ENCODE measurements at regions not wholly inside any gene's neighbourhood (a gene's known extent, or its start where the extent isn't known, plus 50 kb on each side); places are given as distances from the start of the nearest gene placed in this dataset.

DNA sequence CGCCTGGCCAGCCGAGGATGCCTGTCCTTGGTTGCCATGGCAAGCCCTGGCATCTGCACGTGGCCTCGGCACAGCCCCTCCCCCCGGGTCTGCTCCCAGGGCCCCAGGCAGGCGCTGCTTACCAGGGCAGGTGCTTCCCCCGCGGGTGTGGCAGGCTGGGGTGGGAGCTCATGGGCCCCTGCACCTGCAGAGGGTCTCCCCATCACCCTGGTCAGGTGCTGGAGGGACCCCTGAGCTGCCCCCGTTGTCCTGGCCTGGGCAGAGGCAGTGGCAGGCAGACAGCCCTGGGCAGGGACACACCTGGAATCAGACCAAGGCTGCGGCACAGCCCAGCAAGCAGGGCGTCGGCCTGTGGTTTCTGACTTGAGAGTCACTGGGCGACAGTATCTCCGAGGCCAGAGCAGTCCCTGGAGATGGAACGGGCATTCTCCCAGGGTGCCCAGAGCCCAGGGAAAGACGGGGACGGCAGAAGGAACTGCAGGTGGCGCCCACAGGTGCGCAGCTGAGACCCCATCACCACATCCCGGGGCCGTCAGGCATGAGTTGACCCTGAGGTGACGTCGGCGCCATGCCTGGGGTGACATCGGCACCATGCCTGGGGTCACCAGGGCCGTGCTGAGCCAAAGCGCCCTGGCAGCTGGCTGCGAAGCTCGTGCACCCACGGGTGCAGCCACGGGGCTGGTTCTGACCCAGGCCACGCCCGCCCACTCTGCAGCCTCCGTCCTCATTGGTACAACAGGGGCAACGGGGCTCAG lies 56.1 kb upstream of the FBRSL1 start:
- TF ChIP-seq, protein P1, sequence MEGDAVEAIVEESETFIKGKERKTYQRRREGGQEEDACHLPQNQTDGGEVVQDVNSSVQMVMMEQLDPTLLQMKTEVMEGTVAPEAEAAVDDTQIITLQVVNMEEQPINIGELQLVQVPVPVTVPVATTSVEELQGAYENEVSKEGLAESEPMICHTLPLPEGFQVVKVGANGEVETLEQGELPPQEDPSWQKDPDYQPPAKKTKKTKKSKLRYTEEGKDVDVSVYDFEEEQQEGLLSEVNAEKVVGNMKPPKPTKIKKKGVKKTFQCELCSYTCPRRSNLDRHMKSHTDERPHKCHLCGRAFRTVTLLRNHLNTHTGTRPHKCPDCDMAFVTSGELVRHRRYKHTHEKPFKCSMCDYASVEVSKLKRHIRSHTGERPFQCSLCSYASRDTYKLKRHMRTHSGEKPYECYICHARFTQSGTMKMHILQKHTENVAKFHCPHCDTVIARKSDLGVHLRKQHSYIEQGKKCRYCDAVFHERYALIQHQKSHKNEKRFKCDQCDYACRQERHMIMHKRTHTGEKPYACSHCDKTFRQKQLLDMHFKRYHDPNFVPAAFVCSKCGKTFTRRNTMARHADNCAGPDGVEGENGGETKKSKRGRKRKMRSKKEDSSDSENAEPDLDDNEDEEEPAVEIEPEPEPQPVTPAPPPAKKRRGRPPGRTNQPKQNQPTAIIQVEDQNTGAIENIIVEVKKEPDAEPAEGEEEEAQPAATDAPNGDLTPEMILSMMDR (IDR thresholded peaks at IDR 0.05; ENCODE audit: low read depth, low read length, poor library complexity, severe bottlenecking) = no peak
- TF ChIP-seq EZH2phosphoT487 (IDR thresholded peaks at IDR 0.05; ENCODE audit: borderline replicate concordance, low read length) = no peak

Data from DOHH2 (cell line).